Activated naive CD4-positive, alpha-beta T cell treated with anti-CD3 and anti-CD28 coated beads for 36 hours (primary cell): ENCODE measurements at regions not wholly inside any gene's neighbourhood (a gene's known extent, or its start where the extent isn't known, plus 50 kb on each side); places are given as distances from the start of the nearest gene placed in this dataset.
"Not testable (repeated sequence)": the region's sequence is repeated elsewhere in the genome, so short reads cannot be mapped to it uniquely, and the experiment has no call there.

Experiments
- CTCF ChIA-PET: fragments of 350-600 bp; sonication (Branson Sonifier 250); formaldehyde crosslinking; loops from one replicate; lab custom pipeline; 2021; ENCODE audit warnings: antibody characterized with exemption; lab: Charles Lee
- DNase-seq: peaks from one replicate; pipeline ENCODE4 v3.0.0-alpha.2; 2020
- H3K27ac Mint-ChIP-seq: one replicate; pipeline ENCODE4 v1.8.0; 2021; ENCODE audit warnings: mild to moderate bottlenecking, mixed read lengths
- H3K27me3 Mint-ChIP-seq: one replicate; pipeline ENCODE4 v1.8.0; 2021; ENCODE audit warnings: low read depth, mixed read lengths
- H3K36me3 Mint-ChIP-seq: one replicate; pipeline ENCODE4 v1.8.0; 2021; ENCODE audit warnings: low read depth, mixed read lengths
- H3K4me1 Mint-ChIP-seq: one replicate; pipeline ENCODE4 v1.8.0; 2021; ENCODE audit warnings: low read depth, mixed read lengths
- H3K4me3 Mint-ChIP-seq: one replicate; pipeline ENCODE4 v1.8.0; 2021; ENCODE audit warnings: mild to moderate bottlenecking, moderate library complexity, mixed read lengths
- H3K9me3 Mint-ChIP-seq: one replicate; pipeline ENCODE4 v1.8.0; 2021; ENCODE audit warnings: mixed read lengths
- intact Hi-C: fragments of 100-400 bp; cut with micrococcal nuclease; formaldehyde crosslinking; loops from one replicate; pipeline ENCODE4 v1.15.1; 2023

DNA sequence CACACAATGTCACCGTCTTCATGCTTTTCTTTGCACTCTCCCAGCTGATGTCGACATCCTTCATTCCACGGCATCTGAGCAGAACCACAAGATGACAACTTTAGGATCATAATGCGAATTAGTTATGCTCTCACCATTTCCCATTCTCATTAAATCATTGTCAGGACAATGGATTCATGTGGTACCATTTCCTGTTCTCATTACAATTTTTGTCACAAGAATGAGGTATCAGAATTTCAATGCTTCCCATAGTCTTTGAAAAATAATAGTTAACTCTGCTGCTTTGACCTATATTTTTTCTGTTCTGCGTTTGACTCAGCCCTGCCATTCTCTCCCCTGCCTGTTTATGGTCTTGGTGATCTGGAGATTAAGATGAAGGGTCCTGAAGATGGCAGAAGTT is 175.7 kb upstream of the MDFIC2 start:
- Mint-ChIP-seq H3K27ac (no peak overlapping the region), H3K27me3 (peaks cover 11% of the 10 kb centered on the region), H3K4me3 (no peak overlapping the region), H3K4me1 (no peaks in the 10 kb centered on the region), H3K36me3 (no peaks in the 10 kb centered on the region), H3K9me3 (no peaks in the 10 kb centered on the region)
- CTCF ChIA-PET: no interaction called here
- DNase-seq: no peak
- intact Hi-C loops: no loop called here

- DNase-seq: no peak
Measured at GRCh38 chr3:70486414-70487017, 174.1 kb upstream of the MDFIC2 start.

GRCh38 chr3:70476174-70476573 is 163.7 kb upstream of the MDFIC2 start:
- CTCF ChIA-PET: no interaction called here
- H3K36me3 Mint-ChIP-seq: no peaks in the 10 kb centered on the region
- no peaks in the 10 kb centered on the region for H3K4me1 Mint-ChIP-seq
- intact Hi-C loops: no loop called here
- no peak overlapping the region for H3K4me3 Mint-ChIP-seq
- peaks cover 7% of the 10 kb centered on the region for H3K27me3 Mint-ChIP-seq
- no peak overlapping the region for H3K27ac Mint-ChIP-seq
- DNase-seq: no peak
- peaks cover 3% of the 10 kb centered on the region for H3K9me3 Mint-ChIP-seq

More at GRCh38 chr3:70486414-70487017, 174.1 kb upstream of the MDFIC2 start:
- Mint-ChIP-seq H3K27me3 (peaks cover 15% of the 10 kb centered on the region), H3K36me3 (no peaks in the 10 kb centered on the region), H3K9me3 (no peaks in the 10 kb centered on the region), H3K4me1 (no peaks in the 10 kb centered on the region), H3K27ac (no peak overlapping the region), H3K4me3 (no peak overlapping the region)
- intact Hi-C loops: no loop called here
- CTCF ChIA-PET: no interaction called here

- peaks cover 5% of the 10 kb centered on the region for H3K27me3 Mint-ChIP-seq
- H3K36me3 Mint-ChIP-seq: no peaks in the 10 kb centered on the region
- no peak overlapping the region for H3K27ac Mint-ChIP-seq
- DNase-seq: no peak
- intact Hi-C loops: no loop called here
- no peak overlapping the region for H3K4me3 Mint-ChIP-seq
- H3K9me3 Mint-ChIP-seq: no peaks in the 10 kb centered on the region
- CTCF ChIA-PET: interaction anchor here (0.6 kb wide), 1 partner anchor 382 kb away, joined by 3 read pairs; no protein-coding TSS in a partner anchor
- H3K4me1 Mint-ChIP-seq: no peaks in the 10 kb centered on the region
Measured at GRCh38 chr3:70471464-70472342, 159.3 kb upstream of the MDFIC2 start.

- CTCF ChIA-PET: no interaction called here
Measured at GRCh38 chr3:70466096-70466495, 153.7 kb upstream of the MDFIC2 start.

GRCh38 chr3:70464876-70465275 is 152.4 kb upstream of the MDFIC2 start:
- Mint-ChIP-seq H3K4me1 (no peaks in the 10 kb centered on the region), H3K9me3 (peaks cover 2% of the 10 kb centered on the region)
- intact Hi-C loops: no loop called here

More at GRCh38 chr3:70466096-70466495, 153.7 kb upstream of the MDFIC2 start:
- intact Hi-C loops: no loop called here
- Mint-ChIP-seq H3K9me3 (peaks cover 2% of the 10 kb centered on the region), H3K4me1 (no peaks in the 10 kb centered on the region), H3K27me3 (peaks cover 8% of the 10 kb centered on the region), H3K36me3 (no peaks in the 10 kb centered on the region), H3K27ac (no peak overlapping the region), H3K4me3 (no peak overlapping the region)
- DNase-seq: no peak

GRCh38 chr3:70464465-70464864 is 152.0 kb upstream of the MDFIC2 start:
- Mint-ChIP-seq H3K4me3 (no peak overlapping the region), H3K27ac (no peak overlapping the region), H3K36me3 (no peaks in the 10 kb centered on the region), H3K27me3 (peaks cover 11% of the 10 kb centered on the region), H3K4me1 (no peaks in the 10 kb centered on the region), H3K9me3 (peaks cover 2% of the 10 kb centered on the region)
- intact Hi-C loops: no loop called here
- CTCF ChIA-PET: no interaction called here
- DNase-seq: no peak

More at GRCh38 chr3:70464876-70465275, 152.4 kb upstream of the MDFIC2 start:
- no peak overlapping the region for H3K27ac Mint-ChIP-seq
- H3K36me3 Mint-ChIP-seq: no peaks in the 10 kb centered on the region
- CTCF ChIA-PET: interaction anchor here (0.5 kb wide), 1 partner anchor 1209 kb away, joined by 5 read pairs; no protein-coding TSS in a partner anchor
- H3K27me3 Mint-ChIP-seq: peaks cover 11% of the 10 kb centered on the region
- H3K4me3 Mint-ChIP-seq: no peak overlapping the region
- DNase-seq: no peak

- H3K27ac Mint-ChIP-seq, intact Hi-C loops, H3K4me3 Mint-ChIP-seq, DNase-seq, H3K36me3 Mint-ChIP-seq, H3K4me1 Mint-ChIP-seq, CTCF ChIA-PET: not testable (repeated sequence)
- Mint-ChIP-seq H3K9me3 (peaks cover 10% of the 10 kb centered on the region), H3K27me3 (peaks cover 14% of the 10 kb centered on the region)
Measured at GRCh38 chr3:70450220-70450619, 137.8 kb upstream of the MDFIC2 start.

DNA sequence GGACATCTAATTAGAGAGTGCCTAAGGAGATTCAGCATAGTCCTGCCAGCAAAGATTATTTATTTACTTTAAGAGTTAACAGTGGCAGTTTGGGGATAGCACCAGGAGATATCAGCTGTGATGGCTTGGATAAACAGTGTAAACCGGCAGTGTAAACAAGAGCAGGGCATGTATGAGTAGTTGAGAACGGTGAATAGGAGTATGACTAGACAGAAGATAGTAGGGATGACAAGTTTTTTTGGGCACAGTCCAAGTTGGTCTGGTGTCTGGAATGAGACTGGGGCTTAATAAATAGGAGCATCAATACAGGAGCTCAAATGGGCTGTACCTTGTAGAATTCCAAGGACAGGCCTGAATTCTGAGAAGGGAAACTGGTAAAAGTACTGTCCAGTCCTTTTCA is 123.0 kb upstream of the MDFIC2 start:
- not testable (repeated sequence) for H3K9me3 Mint-ChIP-seq

DNA sequence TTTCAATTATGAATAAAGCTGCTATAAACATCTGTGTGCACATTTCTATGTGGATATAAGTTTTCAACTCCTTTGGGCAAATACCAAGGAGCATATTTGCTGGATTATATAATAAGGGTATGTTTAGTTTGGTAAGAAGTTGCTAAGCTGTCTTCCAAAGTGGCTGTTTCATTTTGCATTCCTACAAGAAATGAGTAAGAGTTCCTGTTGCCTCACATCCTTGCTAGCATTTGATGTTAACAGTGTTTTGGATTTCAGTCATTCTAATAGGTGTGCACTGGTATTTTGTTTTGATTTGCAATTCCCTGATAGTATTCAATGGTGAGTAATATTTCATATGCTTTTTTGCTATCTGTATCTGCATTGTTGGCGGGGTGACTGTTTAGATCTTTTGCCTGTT is 120.7 kb upstream of the MDFIC2 start:
- peaks cover 11% of the 10 kb centered on the region for H3K27me3 Mint-ChIP-seq
- no peak for DNase-seq
- no peaks in the 10 kb centered on the region for H3K4me1 Mint-ChIP-seq
- H3K4me3 Mint-ChIP-seq: no peak overlapping the region
- intact Hi-C loops: no loop called here
- no peak overlapping the region for H3K27ac Mint-ChIP-seq
- no peaks in the 10 kb centered on the region for H3K9me3 Mint-ChIP-seq
- H3K36me3 Mint-ChIP-seq: no peaks in the 10 kb centered on the region
- CTCF ChIA-PET: interaction anchor here (0.7 kb wide), 1 partner anchor 789 kb away, joined by 3 read pairs; no protein-coding TSS in a partner anchor

More for the DNA sequence above, 123.0 kb upstream of the MDFIC2 start:
- H3K4me1 Mint-ChIP-seq, H3K4me3 Mint-ChIP-seq, DNase-seq, H3K27ac Mint-ChIP-seq, intact Hi-C loops, H3K36me3 Mint-ChIP-seq: not testable (repeated sequence)
- CTCF ChIA-PET: interaction anchor here (1.0 kb wide), 1 partner anchor 20 kb away, joined by 4 read pairs; no protein-coding TSS in a partner anchor
- peaks cover 11% of the 10 kb centered on the region for H3K27me3 Mint-ChIP-seq

- H3K4me3 Mint-ChIP-seq: no peak overlapping the region
- no peaks in the 10 kb centered on the region for H3K9me3 Mint-ChIP-seq
- H3K4me1 Mint-ChIP-seq: no peaks in the 10 kb centered on the region
- H3K27me3 Mint-ChIP-seq: peaks cover 11% of the 10 kb centered on the region
- CTCF ChIA-PET: no interaction called here
- intact Hi-C loops: no loop called here
- H3K27ac Mint-ChIP-seq: no peak overlapping the region
- no peaks in the 10 kb centered on the region for H3K36me3 Mint-ChIP-seq
- DNase-seq: no peak
Measured at GRCh38 chr3:70431911-70432310, 119.5 kb upstream of the MDFIC2 start.

DNA sequence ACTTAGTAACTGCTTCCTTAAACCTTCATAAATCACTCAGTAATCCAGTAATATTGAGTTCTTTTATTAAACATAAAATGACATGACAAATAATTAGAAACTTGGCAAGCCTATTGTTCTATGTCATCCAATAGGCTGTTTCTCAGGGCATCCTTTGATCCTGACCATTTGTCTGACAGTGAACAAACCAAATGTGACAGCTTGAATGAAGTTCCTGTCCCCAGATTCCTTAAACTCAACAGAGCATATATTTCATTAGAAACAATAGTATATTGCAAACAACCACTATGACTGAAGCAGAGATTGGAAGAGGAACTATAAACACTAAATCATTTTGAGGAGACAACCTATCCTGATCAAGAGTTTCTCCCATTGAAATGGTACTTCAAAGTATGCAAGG is 113.6 kb upstream of the MDFIC2 start:
- peaks cover 7% of the 10 kb centered on the region for H3K27me3 Mint-ChIP-seq
- no peak overlapping the region for H3K27ac Mint-ChIP-seq
- H3K36me3 Mint-ChIP-seq: no peaks in the 10 kb centered on the region
- DNase-seq: no peak
- no peaks in the 10 kb centered on the region for H3K4me1 Mint-ChIP-seq
- CTCF ChIA-PET: no interaction called here
- H3K4me3 Mint-ChIP-seq: no peak overlapping the region
- intact Hi-C loops: no loop called here
- no peaks in the 10 kb centered on the region for H3K9me3 Mint-ChIP-seq
